Panc1 (cell line): ENCODE measurements at regions not wholly inside any gene's neighbourhood (a gene's known extent, or its start where the extent isn't known, plus 50 kb on each side); places are given as distances from the start of the nearest gene placed in this dataset.
"Not testable (repeated sequence)": the region's sequence is repeated elsewhere in the genome, so short reads cannot be mapped to it uniquely, and the experiment has no call there.

Source experiments
- ATAC-seq: fragments of 200-7000 bp; cut with Tn5 transposase; 2 replicates; pipeline ENCODE4 v1.9.1; 2020; ENCODE audit warnings: mild to moderate bottlenecking, moderate library complexity
- BruUV-seq: library from RNA; stranded (reverse); fragments of 400-500 nt; replicated peaks from 2 replicates; lab custom pipeline; 2021; lab: Mats Ljungman, UMichigan
- CTCF ChIA-PET: fragments of 300-600 bp; sonication (Branson Sonifier 250); formaldehyde crosslinking; loops from one replicate; lab custom pipeline; 2022; ENCODE audit warnings: antibody characterized with exemption; lab: Charles Lee
- POLR2A ChIA-PET: fragments of 300-600 bp; sonication (Branson Sonifier 250); formaldehyde crosslinking; loops from one replicate; lab custom pipeline; 2022; ENCODE audit warnings: antibody characterized with exemption; lab: Charles Lee
- DNase-seq: peaks from one replicate; pipeline ENCODE4 v3.0.0-alpha.2; 2010; ENCODE audit warnings: low read depth, low spot score
- H3K27ac ChIP-seq: 2 replicates; pipeline ENCODE4 v1.5.1; 2011; ENCODE audit warnings: mild to moderate bottlenecking, low read length, inconsistent platforms
- H3K27me3 ChIP-seq: fragments of 200-500 bp; sonication (Bioruptor generic); 2 replicates; pipeline ENCODE4 v1.6.0; 2014; ENCODE audit warnings: low read length, inconsistent platforms; ENCODE audit not compliant: control insufficient read depth, insufficient read depth
- H3K36me3 ChIP-seq: fragments of 200-500 bp; sonication (Bioruptor generic); 2 replicates; pipeline ENCODE4 v1.5.1; 2014; ENCODE audit warnings: inconsistent platforms, mild to moderate bottlenecking, low read length, moderate library complexity; ENCODE audit not compliant: control insufficient read depth, insufficient read depth
- H3K4me1 ChIP-seq: 2 replicates; pipeline ENCODE4 v1.5.1; 2011; ENCODE audit warnings: inconsistent platforms, mild to moderate bottlenecking, low read length, moderate library complexity; ENCODE audit not compliant: control insufficient read depth, insufficient read depth
- H3K4me3 ChIP-seq, 2 experiments: 2 replicates each; pipeline ENCODE4 v1.5.1; 2011 to 2012; ENCODE audit warnings: low read depth in 2 of 2, low read length in 2 of 2, mild to moderate bottlenecking in 2 of 2, inconsistent platforms in 1 of 2, moderate library complexity in 1 of 2
- H3K9me3 ChIP-seq: fragments of 200-500 bp; sonication (Bioruptor generic); 2 replicates; pipeline ENCODE4 v1.5.1; 2014; ENCODE audit warnings: low read depth, mild to moderate bottlenecking, inconsistent platforms, low read length, moderate library complexity; ENCODE audit not compliant: control insufficient read depth, insufficient read depth
- CTCF ChIP-seq: fragments of 450-650 bp; IDR thresholded peaks from 2 replicates; pipeline ENCODE4 v1.5.1; 2017; ENCODE audit warnings: mild to moderate bottlenecking
- POLR2AphosphoS5 ChIP-seq: IDR thresholded peaks from 2 replicates; pipeline ENCODE4 v1.6.1; 2012; ENCODE audit warnings: mild to moderate bottlenecking, low read depth, low read length, moderate library complexity
- REST ChIP-seq, 2 experiments: IDR thresholded peaks; 2 replicates each; pipeline ENCODE4 v1.6.1; 2011 to 2012; ENCODE audit warnings: low read depth in 2 of 2, control low read depth in 1 of 2, low read length in 1 of 2, mild to moderate bottlenecking in 1 of 2, moderate library complexity in 1 of 2; ENCODE audit not compliant: insufficient read depth in 1 of 2
- SIN3A ChIP-seq: IDR thresholded peaks from 2 replicates; pipeline ENCODE4 v1.6.1; 2012; ENCODE audit warnings: low read depth, mild to moderate bottlenecking, low read length, moderate library complexity, borderline replicate concordance; ENCODE audit not compliant: insufficient read depth
- TCF7L2 ChIP-seq: IDR thresholded peaks from 2 replicates; pipeline ENCODE4 v1.6.1; 2011; ENCODE audit warnings: mild to moderate bottlenecking, low read depth, low read length, inconsistent platforms
- in situ Hi-C: cut with HindIII; loops from 2 replicates; pipeline ENCODE4 v1.10.0; 2016; ENCODE audit warnings: low sequenced_read_pairs, low pct_unique_long_range_greater_than_20kb
- intact Hi-C: fragments of 100-400 bp; cut with micrococcal nuclease; formaldehyde crosslinking; loops from one replicate; pipeline ENCODE4 v1.10.0; 2022; ENCODE audit not compliant: unreplicated experiment

GRCh38 chr3:180433152-180433551 lies 168.8 kb upstream of the TTC14 start:
- in situ Hi-C loops = no loop called here
- peaks cover 5% of the 10 kb centered on the region; the same call in 1 of the 2 replicates for H3K9me3 ChIP-seq
- BruUV-seq = no TSS peak

GRCh38 chr3:180447136-180447535 lies 154.8 kb upstream of the TTC14 start:
- Histone ChIP-seq H3K27me3 (no peaks in the 10 kb centered on the region), H3K27ac (no peak overlapping the region), H3K36me3 (no peaks in the 10 kb centered on the region), H3K4me1 (no peaks in the 10 kb centered on the region), H3K4me3 (no peak overlapping the region), H3K9me3 (0 out of 2 replicates have a peak, but pooled peaks cover 3% of the 10 kb centered on the region)
- BruUV-seq = no TSS peak
- intact Hi-C loops = no loop called here
- in situ Hi-C loops = no loop called here
- TF ChIP-seq SIN3A (no peak), CTCF (no peak), TCF7L2 (no peak), REST (IDR thresholded peaks at IDR 0.05; ENCODE audit: insufficient read depth in 1 of 2, low read depth in 2 of 2, low read length in 1 of 2) (no peak), POLR2AphosphoS5 (no peak)
- ChIA-PET CTCF (no interaction called here), POLR2A (no interaction called here)
- ATAC-seq (no peak), DNase-seq (no peak)

More at GRCh38 chr3:180433152-180433551, 168.8 kb upstream of the TTC14 start:
- DNase-seq (no peak), ATAC-seq (no peak; the same call in 1 of the 2 replicates)
- Histone ChIP-seq H3K4me3 (no peak overlapping the region), H3K27ac (no peak overlapping the region), H3K36me3 (no peaks in the 10 kb centered on the region), H3K4me1 (no peaks in the 10 kb centered on the region), H3K27me3 (no peaks in the 10 kb centered on the region)
- TF ChIP-seq POLR2AphosphoS5 (no peak), TCF7L2 (no peak), CTCF (no peak), REST (IDR thresholded peaks at IDR 0.05; ENCODE audit: insufficient read depth in 1 of 2, low read depth in 2 of 2, low read length in 1 of 2) (no peak), SIN3A (no peak)
- intact Hi-C loops = no loop called here
- ChIA-PET CTCF (no interaction called here), POLR2A (no interaction called here)

- H3K27ac ChIP-seq, H3K36me3 ChIP-seq, CTCF ChIA-PET, intact Hi-C loops, in situ Hi-C loops, POLR2A ChIA-PET, H3K9me3 ChIP-seq, H3K27me3 ChIP-seq, BruUV-seq, ATAC-seq, H3K4me1 ChIP-seq, DNase-seq, H3K4me3 ChIP-seq: not testable (repeated sequence)
Observed at GRCh38 chr3:180448407-180448806, 153.6 kb upstream of the TTC14 start.
